HG03571 (cell line): ENCODE measurements at regions not wholly inside any gene's neighbourhood (a gene's known extent, or its start where the extent isn't known, plus 50 kb on each side); places are given as distances from the start of the nearest gene placed in this dataset.

Source experiments
- ATAC-seq: cut with Tn5 transposase; IDR thresholded peaks from one replicate; pipeline ENCODE4 v1.9.1; 2021; ENCODE audit not compliant: unreplicated experiment

DNA sequence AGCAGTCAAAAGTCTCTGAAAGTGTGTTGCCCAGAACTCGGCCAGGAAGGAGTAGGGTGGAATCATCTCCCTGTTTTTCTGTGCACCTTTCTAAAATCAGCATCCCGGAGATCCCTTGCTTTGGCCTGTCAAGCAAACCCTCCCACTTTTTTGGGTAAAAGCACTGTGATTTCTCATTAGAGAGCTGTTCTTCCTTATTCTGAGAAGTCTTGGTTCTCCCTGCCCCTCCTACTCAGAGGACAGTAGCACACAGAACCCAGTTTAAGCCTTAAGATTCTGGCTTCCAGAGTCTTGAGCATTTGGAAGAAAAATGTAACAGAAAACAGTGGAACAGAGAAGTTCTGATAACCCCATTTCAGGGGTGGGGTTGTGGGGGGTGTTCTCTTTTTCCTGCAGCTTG, 52.6 kb upstream of the KATNAL1 start:
- ATAC-seq = no peak

DNA sequence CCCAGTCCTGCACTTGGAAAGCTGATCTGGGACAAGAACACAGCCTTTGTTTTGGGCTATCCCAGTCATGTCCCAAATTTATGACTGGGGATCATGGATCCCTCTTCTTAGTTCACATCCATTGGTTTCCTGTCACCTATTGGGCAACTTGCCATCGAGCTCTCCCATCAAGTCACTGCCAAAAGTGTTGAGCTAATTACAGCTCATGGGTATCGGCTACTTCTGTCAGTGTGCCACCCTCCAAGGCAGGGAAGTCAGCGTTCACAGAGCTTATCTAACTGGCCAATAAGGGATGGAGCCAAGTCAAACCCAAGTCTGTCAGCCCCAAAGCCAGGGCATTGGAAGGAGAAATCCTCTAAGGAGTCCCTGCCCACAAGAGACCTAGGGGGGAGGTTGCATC, 53.2 kb upstream of the KATNAL1 start:
- ATAC-seq = no peak

DNA sequence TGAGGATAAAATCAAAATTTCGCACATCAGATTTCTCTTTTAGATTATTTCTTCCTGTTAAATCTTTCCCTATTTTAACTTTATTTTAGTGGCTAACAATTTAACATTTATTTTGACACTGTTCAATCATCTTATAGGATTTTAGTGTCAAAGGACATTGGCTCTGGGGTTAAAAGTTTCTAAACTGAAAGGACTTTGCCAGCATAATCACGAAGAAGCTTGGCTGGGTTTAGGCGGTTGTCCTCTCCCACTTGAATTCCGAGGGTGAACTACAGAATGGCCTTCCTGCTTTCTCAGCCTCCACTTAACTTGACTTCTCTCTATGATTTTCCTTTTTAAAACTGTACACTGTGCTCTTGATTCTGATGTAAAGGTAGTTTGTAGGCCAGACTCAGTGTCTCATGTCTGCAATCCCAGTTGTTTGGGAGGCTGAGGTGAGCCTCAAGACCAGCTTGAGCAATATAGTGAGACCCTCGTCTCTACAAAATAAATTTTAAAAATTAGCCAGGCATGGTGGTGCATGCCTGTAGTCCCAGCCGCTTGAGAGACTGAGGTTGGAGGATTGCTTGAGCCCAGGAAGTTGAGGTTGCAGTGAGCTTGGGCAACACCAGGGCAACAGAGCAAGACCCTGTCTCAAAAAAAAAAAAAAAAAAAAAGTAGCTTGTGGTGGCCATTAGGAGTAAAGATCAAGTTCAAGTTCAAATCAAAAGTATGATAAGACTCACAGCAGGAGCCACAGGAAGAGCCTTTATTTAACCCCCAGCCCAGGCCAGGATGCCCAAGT, 54.8 kb upstream of the KATNAL1 start:
- ATAC-seq = no peak

- no peak for ATAC-seq
These were observed 55.5 kb upstream of the KATNAL1 start for GRCh38 chr13:30362869-30363268.

DNA sequence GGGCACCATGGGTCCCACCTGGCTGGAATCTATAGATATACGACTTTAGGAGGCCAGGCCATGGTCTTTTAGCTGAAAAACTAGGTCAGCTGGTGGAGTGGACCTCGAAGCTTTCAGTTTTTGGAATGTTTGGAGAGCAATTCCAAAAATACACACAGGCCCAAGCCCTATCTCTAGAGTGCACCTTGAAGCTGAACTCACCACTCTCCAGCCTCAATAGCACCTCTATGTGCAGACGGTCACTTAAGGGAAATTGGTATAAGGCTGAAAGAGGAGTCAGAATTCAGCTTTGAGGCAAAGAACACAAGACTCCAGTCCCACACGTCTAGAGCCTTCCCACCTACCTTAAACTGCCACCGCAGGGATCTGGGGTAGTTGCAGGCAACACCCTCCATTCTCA, 56.4 kb upstream of the KATNAL1 start:
- ATAC-seq = no peak

- ATAC-seq = no peak
These were observed 56.8 kb upstream of the KATNAL1 start for GRCh38 chr13:30364133-30364532.

GRCh38 chr13:30364876-30365275, 57.4 kb upstream of the UBE2L5 start:
- no peak for ATAC-seq

DNA sequence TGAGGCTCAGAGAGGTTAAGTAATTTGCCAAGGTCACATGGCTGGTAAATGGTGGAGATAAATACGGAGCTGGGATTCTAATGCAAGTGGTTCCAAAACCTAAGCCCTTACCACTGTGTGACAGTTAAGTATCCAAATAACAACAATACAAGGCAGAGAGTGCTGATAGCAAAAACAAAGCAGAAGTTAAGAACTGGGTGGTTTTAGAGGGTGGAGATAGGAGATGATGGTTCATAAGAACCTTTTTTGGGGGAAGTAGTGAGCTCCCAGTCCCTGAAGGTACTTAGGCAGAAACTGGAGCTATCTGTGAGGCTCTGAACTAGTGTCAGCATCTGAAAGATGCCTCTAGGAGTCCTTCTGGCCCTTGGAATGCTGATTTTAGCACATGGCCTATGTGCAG, 56.2 kb upstream of the UBE2L5 start:
- ATAC-seq = no peak

- no peak for ATAC-seq
These were observed 55.0 kb upstream of the UBE2L5 start for GRCh38 chr13:30367296-30367695.

- no peak for ATAC-seq
These were observed 52.1 kb upstream of the UBE2L5 start for GRCh38 chr13:30370146-30370545.

- ATAC-seq = no peak
These were observed 51.3 kb upstream of the UBE2L5 start for GRCh38 chr13:30370916-30371521.

DNA sequence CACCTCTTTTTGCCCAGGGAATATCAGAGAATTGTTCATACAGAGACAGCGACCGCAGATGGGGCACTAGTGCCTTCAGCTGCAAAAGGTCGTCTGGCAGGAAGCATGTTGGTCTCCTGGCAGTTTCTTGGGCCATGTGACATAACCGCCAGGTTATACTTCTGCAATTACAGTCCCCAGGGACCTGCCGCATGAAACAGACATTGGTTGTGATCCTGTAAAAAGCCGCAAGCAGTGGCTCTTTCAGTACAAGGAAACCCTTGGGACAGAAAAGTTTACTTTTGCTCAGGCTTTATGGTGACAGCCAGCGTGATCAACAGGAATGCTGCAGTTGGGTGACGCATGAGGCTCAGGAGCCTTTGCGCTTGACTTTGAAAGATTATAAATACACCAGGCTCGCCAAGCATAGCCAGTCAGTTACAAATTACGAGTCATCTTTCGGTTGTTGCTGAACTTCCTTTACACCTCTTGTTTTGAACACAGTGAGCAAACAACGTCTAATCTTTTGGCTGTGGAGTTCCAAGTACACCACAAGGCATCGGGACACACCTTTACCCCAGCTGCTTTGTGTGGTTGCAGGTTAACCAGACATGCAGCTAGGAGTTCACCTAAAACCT, 50.5 kb upstream of the UBE2L5 start:
- ATAC-seq = peak; percentile 52
